ENCODE measurements at regions not wholly inside any gene's neighbourhood (a gene's known extent, or its start where the extent isn't known, plus 50 kb on each side); places are given as distances from the start of the nearest gene placed in this dataset.

DNA sequence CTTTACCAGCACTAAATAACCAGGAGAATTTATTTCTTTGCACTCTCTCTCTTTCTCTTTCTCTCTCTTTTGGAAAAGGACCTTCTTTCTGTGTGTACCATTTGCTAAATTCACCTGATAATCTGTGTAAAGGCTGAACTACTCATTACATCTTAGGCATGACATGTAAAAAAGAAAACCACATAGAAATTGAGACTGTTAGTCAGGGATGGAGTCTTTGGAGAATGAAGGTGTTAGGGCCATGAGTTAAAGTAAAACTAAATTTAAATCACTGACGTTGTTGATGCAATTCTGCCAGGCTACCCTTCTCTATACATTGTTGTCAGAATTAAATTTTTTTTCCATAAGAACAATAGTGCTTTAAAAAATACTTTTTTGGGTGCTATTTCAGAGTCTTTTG is 263.3 kb downstream of the PTEN start:
- TF ChIP-seq, protein P1, sequence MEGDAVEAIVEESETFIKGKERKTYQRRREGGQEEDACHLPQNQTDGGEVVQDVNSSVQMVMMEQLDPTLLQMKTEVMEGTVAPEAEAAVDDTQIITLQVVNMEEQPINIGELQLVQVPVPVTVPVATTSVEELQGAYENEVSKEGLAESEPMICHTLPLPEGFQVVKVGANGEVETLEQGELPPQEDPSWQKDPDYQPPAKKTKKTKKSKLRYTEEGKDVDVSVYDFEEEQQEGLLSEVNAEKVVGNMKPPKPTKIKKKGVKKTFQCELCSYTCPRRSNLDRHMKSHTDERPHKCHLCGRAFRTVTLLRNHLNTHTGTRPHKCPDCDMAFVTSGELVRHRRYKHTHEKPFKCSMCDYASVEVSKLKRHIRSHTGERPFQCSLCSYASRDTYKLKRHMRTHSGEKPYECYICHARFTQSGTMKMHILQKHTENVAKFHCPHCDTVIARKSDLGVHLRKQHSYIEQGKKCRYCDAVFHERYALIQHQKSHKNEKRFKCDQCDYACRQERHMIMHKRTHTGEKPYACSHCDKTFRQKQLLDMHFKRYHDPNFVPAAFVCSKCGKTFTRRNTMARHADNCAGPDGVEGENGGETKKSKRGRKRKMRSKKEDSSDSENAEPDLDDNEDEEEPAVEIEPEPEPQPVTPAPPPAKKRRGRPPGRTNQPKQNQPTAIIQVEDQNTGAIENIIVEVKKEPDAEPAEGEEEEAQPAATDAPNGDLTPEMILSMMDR (IDR thresholded peaks at IDR 0.05), result no peak

DNA sequence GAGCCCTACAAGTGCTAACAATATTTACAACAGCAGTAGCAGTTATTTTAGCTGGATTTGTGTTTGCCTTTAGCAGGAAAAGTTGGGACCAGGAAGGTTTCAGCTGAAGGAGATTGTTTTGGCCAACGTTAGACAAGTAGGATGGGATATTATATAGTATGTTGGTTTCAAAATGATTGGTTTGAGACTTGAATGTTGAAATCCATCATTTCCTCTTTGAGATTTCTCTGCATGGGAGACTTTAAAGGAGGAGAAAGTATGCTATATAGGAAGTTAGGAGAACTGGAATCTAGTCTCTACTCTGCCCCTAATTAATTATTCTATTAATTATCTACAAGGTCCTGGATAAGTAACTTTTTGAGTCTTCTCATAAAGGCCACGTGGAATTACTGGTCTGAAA is 263.8 kb downstream of the PTEN start:
- TF ChIP-seq, protein P1 (IDR thresholded peaks at IDR 0.05), result no peak

DNA sequence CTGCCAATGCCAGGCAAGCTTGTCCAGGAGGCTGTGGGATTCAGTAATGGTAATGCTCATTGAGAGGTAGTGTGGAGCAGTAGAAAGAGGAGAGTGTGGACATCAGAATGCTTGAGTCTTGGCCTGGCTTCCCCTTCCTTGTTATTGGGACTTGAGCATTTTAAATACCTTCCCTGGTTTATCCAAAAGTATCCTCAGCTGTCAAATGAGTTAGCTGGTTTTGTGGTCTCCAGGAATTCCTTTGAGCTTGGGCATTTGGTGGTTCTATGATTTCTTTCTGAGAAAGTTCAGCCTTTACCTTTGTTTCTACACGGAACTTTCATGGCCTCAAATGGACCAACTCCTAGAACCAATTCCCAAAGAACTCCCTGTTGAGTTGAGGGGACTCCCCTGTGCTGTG is 264.3 kb downstream of the PTEN start:
- TF ChIP-seq, protein P1 (IDR thresholded peaks at IDR 0.05), result no peak

DNA sequence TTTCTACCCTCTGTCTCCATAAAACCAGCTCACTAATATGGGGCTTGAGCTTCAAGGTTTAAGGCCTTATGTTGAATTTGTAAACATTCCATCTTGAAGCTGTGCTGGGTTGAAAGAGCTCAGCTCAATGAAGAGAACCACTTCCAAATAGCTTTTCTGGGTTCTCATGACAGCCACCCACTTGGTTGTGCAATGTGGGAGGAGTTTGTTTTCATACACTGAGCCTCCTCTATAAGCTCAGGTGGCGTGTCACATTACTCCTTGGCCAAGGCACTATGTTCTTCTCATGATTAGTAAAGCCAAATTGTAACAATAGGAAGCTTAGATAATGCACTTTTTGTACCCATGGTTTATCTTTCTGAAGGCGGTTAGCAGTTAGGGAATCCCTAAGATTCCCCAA is 265.6 kb downstream of the PTEN start:
- TF ChIP-seq, protein P1 (IDR thresholded peaks at IDR 0.05), result no peak

DNA sequence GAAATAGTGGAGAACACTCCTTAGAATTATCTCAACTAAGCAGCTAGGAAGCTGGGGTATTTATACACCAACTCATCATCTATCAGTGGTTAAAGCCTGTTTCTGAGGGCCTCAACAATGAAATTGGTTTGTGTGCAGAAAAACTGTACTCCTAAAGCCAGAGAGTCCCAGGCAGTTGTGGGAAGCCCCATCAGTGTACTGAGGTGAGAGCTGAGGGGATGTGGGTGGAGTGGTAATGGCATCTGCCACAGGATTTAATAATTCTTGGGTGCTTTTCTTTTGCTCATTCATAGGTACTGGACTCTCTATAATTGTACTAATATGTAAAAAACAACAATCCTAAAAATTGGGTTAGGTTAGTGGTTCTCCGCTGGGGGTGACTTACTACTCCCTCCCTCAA is 267.5 kb downstream of the PTEN start:
- TF ChIP-seq, protein P1 (IDR thresholded peaks at IDR 0.05), result no peak

DNA sequence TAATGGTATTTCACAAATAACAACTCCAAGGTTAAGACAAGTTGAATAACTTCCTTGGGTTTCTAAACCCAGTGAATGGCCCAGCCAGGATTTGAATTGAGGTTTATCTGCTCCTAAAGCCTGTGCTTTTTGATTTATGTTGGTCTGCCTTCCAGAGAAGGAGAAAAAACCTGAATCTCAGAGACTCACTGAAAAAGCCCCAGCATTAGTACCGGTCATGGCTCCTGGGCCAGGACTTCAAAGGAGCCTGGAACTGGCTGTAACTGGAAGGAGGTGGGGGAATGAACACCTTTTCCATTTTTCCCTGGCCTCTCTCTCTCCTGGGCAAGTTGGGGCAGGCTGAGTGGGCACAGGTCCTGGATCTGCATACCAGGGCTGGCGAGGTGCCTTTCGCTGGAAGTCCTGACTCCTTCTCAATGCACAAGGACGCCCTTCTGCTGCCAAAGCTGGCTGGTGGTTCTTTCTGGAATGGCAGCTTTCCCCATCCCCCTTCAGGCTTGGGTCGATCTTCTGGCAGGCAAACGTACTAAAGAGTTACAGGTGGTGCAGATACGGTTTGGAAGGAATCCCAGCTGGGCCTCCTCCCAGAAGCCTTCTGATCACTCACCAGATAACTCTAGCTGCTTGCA is 268.2 kb downstream of the PTEN start:
- TF ChIP-seq, protein P1 (IDR thresholded peaks at IDR 0.05), result no peak

DNA sequence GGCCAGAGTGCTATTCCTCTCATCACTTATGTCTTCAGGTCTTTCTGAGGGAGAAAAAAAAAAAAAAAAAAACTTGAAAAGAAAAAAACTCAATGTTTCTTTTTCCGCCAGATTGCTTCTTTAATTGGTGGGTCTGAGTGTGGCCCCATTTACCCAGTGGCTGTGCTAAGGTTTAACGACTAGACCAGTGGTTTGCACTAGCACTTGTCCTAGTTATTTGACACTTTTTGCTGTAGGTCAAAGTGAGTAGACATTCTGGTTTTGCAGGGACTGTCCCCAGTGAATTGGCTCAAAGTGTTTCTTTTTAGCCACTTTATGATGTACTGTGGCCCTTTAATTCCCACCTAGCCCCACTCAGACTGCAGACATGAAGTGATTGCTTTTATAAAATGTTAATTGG is 273.3 kb downstream of the PTEN start:
- TF ChIP-seq, protein P1 (IDR thresholded peaks at IDR 0.05), result no peak

DNA sequence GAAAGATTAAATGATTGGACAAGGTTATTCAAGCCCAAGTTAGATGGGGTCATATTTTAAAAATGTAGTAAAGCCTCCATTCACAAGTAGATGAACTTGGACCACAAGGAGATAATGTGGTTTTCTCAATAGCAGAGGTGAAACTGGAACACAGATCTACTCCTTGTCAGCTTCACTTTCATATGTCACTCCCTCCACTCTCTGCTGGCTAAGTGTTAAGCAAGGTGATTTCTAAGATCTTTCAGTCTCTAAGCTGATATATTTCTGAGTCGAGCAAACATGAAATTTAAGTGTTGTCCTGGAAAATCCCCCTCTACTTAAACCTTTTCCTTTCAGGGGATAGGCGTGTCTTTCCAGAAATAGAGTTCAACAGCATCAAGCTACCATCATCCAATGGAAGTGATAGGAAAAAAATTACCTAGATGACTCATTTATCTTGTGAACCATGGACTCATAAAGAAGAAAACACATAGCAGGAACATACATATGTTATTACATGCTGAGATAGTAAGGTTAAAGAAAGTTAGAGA is 275.0 kb downstream of the PTEN start:
- TF ChIP-seq, protein P1 (IDR thresholded peaks at IDR 0.05), result no peak
